ENCODE measurements at regions not wholly inside any gene's neighbourhood (a gene's known extent, or its start where the extent isn't known, plus 50 kb on each side); places are given as distances from the start of the nearest gene placed in this dataset.

DNA sequence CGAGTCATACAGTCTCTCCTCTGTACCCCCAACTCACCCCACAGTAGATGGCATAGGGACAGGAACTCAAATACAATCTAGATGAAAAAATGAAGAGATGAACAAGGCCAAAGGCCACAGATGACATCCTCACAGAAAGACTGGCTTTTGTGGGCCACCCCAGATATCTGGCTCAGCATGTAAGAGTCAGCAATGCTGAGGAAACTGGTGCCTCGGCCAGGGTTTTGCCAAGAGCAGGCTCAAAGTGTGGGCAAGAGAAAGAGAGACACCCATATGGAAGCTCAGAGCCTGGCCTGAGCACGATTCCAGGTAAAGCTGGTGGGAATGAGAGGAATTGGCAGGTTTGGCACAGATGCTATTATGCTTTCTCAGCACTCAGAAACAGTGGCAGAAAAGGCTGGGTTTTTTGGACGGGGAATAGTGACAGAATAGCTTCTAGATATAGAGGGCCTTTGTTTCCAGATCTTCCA is 460.6 kb downstream of the FOXO1 start:
- H3K27ac ChIP-seq (ENCODE audit: low read depth, low read length) = no peak overlapping the region
- TF ChIP-seq, protein P1, sequence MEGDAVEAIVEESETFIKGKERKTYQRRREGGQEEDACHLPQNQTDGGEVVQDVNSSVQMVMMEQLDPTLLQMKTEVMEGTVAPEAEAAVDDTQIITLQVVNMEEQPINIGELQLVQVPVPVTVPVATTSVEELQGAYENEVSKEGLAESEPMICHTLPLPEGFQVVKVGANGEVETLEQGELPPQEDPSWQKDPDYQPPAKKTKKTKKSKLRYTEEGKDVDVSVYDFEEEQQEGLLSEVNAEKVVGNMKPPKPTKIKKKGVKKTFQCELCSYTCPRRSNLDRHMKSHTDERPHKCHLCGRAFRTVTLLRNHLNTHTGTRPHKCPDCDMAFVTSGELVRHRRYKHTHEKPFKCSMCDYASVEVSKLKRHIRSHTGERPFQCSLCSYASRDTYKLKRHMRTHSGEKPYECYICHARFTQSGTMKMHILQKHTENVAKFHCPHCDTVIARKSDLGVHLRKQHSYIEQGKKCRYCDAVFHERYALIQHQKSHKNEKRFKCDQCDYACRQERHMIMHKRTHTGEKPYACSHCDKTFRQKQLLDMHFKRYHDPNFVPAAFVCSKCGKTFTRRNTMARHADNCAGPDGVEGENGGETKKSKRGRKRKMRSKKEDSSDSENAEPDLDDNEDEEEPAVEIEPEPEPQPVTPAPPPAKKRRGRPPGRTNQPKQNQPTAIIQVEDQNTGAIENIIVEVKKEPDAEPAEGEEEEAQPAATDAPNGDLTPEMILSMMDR (IDR thresholded peaks at IDR 0.05; ENCODE audit: low read depth, low read length) = no peak
- DNase-seq (ENCODE audit: low read depth, low spot score) = no peak
- CTCF ChIA-PET = no interaction called here
- H3K9me3 ChIP-seq (ENCODE audit: control insufficient read depth, insufficient read depth, low read length) = no peaks in the 10 kb centered on the region
- POLR2A ChIA-PET = no interaction called here
- H3K27me3 ChIP-seq (ENCODE audit: control insufficient read depth, insufficient read depth, low read length) = no peaks in the 10 kb centered on the region
- H3K4me3 ChIP-seq (ENCODE audit: low read depth, low read length) = no peak overlapping the region

DNA sequence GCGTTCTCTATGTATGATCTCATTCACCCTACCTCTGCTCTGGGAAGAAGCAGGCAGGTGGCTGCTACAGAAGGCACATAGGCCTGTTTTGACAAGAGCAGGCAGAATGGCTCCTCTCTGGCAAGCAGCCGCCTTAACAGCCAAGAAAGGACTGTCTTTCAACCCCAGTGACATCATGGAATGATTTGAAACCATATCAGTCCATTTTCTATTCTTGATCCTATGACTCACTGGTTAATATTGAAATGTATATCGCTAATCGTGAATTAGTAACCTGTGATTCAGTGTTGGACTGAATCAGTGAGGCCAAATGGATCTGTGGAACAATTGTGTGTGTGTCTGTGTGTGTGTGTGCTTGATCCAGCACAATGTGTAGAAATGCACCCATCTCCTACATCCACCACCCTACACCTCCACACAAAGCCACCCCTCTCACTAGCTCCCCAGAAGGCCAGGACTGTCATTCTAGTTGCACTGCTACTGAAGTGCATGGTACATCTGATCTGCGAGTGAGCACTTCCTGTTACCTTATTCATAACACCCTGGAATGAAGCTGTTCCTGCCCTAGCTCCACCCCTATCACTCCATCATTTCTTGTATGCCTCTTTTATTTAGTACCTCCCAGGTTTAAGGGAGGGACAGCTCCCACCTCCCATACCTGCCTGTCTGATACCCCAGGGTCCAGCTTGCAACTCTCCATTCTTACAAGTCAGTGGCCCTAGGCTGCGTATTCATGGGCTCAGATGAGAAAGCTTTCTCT is 460.0 kb downstream of the FOXO1 start:
- H3K27ac ChIP-seq (ENCODE audit: low read depth, low read length) = no peak overlapping the region
- TF ChIP-seq, protein P1 (IDR thresholded peaks at IDR 0.05; ENCODE audit: low read depth, low read length) = no peak
- H3K4me3 ChIP-seq (ENCODE audit: low read depth, low read length) = no peak overlapping the region
- no peaks in the 10 kb centered on the region for H3K27me3 ChIP-seq (ENCODE audit: control insufficient read depth, insufficient read depth, low read length)
- POLR2A ChIA-PET = no interaction called here
- no peak for DNase-seq (ENCODE audit: low read depth, low spot score)
- CTCF ChIA-PET = no interaction called here
- no peaks in the 10 kb centered on the region for H3K9me3 ChIP-seq (ENCODE audit: control insufficient read depth, insufficient read depth, low read length)

DNA sequence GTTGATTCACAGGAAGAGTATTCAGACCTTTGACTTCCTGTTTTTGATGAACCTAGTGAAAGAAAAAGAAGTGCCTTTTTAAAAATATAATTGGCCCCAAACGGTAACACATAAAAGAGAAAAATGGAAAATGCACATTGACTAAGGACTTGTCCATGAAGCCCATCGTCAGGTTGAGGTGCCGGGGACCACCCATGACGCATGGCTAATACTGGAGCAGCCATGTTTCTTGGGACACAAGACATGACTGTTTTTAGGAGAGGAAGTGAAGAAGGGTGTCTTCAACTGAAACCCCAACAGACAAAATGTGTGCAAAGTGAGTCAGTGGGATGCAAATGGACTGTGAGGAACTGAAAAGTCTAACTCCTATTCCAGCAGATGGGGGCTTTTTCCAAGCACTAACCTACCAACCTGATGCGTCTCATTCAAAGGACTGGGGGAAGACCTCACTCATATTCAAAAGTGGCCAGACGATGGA is 459.4 kb downstream of the FOXO1 start:
- no peak for DNase-seq (ENCODE audit: low read depth, low spot score)
- TF ChIP-seq, protein P1 (IDR thresholded peaks at IDR 0.05; ENCODE audit: low read depth, low read length) = no peak
- ChIA-PET POLR2A (no interaction called here), CTCF (no interaction called here)
- no peaks in the 10 kb centered on the region for H3K27me3 ChIP-seq (ENCODE audit: control insufficient read depth, insufficient read depth, low read length)
- no peak overlapping the region for H3K27ac ChIP-seq (ENCODE audit: low read depth, low read length)
- H3K4me3 ChIP-seq (ENCODE audit: low read depth, low read length) = no peak overlapping the region
- H3K9me3 ChIP-seq (ENCODE audit: control insufficient read depth, insufficient read depth, low read length) = no peaks in the 10 kb centered on the region

DNA sequence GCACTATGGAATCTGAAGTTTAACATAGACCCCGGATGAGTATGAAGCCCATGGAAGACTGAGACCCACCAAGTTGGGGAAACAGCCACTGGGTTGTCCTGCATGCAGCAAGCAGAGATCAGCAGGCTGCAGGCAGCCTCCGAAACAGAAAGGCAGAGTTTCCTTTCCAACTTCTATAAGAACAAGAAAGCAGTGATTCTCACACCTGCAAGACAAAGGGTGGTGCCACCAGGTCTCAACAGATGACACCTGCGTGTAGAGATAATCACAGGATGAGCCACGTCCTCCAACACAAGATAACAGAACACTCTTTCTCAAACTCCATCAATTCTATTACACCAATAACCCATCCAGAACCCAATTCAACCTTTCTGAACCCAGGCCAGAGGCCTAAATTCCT is 457.9 kb downstream of the FOXO1 start:
- CTCF ChIA-PET = no interaction called here
- Histone ChIP-seq H3K27me3 (ENCODE audit: control insufficient read depth, insufficient read depth, low read length) (no peaks in the 10 kb centered on the region), H3K9me3 (ENCODE audit: control insufficient read depth, insufficient read depth, low read length) (no peaks in the 10 kb centered on the region), H3K27ac (ENCODE audit: low read depth, low read length) (no peak overlapping the region), H3K4me3 (ENCODE audit: low read depth, low read length) (no peak overlapping the region)
- no peak for DNase-seq (ENCODE audit: low read depth, low spot score)
- POLR2A ChIA-PET = no interaction called here
- TF ChIP-seq, protein P1 (IDR thresholded peaks at IDR 0.05; ENCODE audit: low read depth, low read length) = no peak

DNA sequence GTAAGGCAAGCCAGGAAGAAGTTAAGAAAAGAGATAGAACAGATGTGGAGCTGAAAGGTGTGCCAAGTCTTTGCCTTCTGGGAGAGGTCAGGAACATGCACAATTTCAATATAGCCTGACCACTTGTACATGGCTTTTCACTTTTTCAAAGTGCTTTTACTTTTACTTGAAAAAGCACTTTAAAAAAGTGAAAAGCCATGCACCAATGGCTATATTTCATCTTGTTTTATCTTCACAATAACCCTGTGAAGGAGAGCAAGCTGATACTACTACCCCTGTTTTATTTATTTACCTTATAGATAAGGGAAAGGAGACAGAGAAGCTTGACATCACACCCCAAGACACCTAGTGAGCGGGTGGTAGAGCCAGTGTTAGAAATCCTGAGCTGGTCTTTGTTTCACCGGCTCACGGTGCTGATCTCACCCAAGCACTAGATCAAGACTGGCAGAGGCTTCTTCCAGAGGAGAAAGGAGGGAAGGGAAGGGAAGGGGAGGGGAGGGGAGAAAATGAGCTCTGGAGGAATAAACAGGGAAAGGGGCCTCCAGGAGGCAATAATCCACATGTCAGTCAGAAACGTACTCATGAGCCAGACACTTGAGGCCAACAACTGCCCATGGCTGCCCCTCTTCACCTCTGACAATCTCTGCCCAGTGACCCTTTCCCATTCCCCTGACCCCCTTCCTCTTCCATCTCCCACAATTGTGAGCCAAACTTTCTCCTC is 455.4 kb downstream of the FOXO1 start:
- Histone ChIP-seq H3K9me3 (ENCODE audit: control insufficient read depth, insufficient read depth, low read length) (no peaks in the 10 kb centered on the region), H3K27me3 (ENCODE audit: control insufficient read depth, insufficient read depth, low read length) (no peaks in the 10 kb centered on the region), H3K4me3 (ENCODE audit: low read depth, low read length) (no peak overlapping the region), H3K27ac (ENCODE audit: low read depth, low read length) (no peak overlapping the region)
- no peak for DNase-seq (ENCODE audit: low read depth, low spot score)
- ChIA-PET CTCF (no interaction called here), POLR2A (no interaction called here)
- TF ChIP-seq, protein P1 (IDR thresholded peaks at IDR 0.05; ENCODE audit: low read depth, low read length) = no peak

Data from AG04450 (cell line).